ENCODE measurements at regions not wholly inside any gene's neighbourhood (a gene's known extent, or its start where the extent isn't known, plus 50 kb on each side); places are given as distances from the start of the nearest gene placed in this dataset.

DNA sequence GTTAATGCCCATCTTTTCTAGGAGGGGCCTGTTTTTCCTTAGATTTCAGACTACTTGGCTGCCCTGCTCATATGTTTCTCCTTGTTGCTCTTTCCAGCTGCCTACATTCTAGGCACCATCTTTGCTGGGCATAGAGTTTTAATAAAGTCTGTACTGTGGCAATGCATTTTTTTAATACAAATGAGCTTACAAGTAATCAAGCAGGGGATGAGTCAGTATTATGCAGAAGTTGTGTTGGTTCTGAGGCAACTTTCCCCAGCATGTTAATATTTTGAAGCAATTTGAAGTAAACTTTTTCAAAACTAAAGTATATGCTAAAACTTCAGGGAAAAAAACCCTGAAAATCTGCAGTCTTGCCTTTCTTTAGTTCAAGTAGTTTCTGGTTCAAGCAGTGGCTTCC, 372.0 kb upstream of the GATB start:
- H3K4me3 ChIP-seq (ENCODE audit: low read depth in 1 of 5, low read length in 5 of 5) = no peak overlapping the region
- H3K4me1 ChIP-seq (ENCODE audit: control insufficient read depth in 5 of 5, insufficient read depth in 5 of 5, low read length in 5 of 5) = no peaks in the 10 kb centered on the region
- H3K9ac ChIP-seq (ENCODE audit: low read length in 5 of 5) = no peak overlapping the region

DNA sequence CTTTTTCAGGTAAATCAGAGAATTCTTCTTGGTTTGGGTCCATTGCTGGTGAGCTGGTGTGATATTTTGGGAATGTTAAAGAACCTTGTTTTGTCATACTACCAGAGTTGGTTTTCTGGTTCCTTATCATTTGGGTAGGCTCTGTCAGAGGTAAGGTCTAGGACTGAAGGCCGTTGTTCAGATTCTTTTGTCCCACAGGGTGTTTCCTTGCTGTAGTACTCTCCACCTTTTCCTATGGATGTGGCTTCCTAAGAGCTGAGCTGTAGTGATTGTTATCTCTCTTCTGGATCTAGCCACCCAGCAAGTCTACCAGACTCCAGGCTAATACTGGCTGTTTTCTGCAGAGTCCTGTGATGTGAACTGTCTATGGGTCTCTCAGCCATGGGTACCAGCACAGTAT, 367.5 kb upstream of the GATB start:
- H3K36me3 ChIP-seq (ENCODE audit: control insufficient read depth in 5 of 5, insufficient read depth in 5 of 5, low read length in 5 of 5) = no peaks in the 10 kb centered on the region
- no peaks in the 10 kb centered on the region for H3K27me3 ChIP-seq (ENCODE audit: control insufficient read depth in 5 of 5, insufficient read depth in 4 of 5, low read length in 5 of 5)
- no peak overlapping the region for H3K9ac ChIP-seq (ENCODE audit: low read length in 5 of 5)
- peaks cover 0 to 3% (median 0%) of the 10 kb centered on the region in 5 donors for H3K9me3 ChIP-seq (ENCODE audit: control insufficient read depth in 5 of 5, low read length in 5 of 5)
- no peak overlapping the region for H3K27ac ChIP-seq (ENCODE audit: low read depth, low read length)
- H3K4me1 ChIP-seq (ENCODE audit: control insufficient read depth in 5 of 5, insufficient read depth in 5 of 5, low read length in 5 of 5) = no peaks in the 10 kb centered on the region
- H3K4me3 ChIP-seq (ENCODE audit: low read depth in 1 of 5, low read length in 5 of 5) = no peak overlapping the region

More for the DNA sequence above, 372.0 kb upstream of the GATB start:
- Histone ChIP-seq H3K9me3 (ENCODE audit: control insufficient read depth in 5 of 5, low read length in 5 of 5) (no peaks in the 10 kb centered on the region), H3K27me3 (ENCODE audit: control insufficient read depth in 5 of 5, insufficient read depth in 4 of 5, low read length in 5 of 5) (no peaks in the 10 kb centered on the region), H3K27ac (ENCODE audit: low read depth, low read length) (no peak overlapping the region), H3K36me3 (ENCODE audit: control insufficient read depth in 5 of 5, insufficient read depth in 5 of 5, low read length in 5 of 5) (no peaks in the 10 kb centered on the region)

DNA sequence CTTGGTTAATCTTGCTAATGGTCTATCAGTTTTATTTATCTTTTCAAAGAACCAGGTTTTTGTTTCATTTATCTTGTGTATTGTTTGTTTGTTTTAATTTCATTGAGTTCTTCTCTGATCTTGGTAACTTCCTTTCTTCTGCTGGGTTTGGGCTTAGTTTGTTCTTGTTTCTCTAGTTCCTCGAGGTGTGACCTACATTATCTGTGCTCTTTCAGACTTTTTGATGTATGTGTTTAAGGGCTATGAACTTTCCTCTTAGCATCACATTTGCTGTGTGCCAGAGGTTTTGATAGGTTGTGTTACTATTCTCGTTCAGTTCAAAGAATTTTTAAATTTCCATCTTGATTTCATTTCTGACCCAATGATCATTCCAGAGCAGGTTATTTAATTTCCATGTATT, 365.4 kb upstream of the GATB start:
- no peak overlapping the region for H3K4me3 ChIP-seq (ENCODE audit: low read depth in 1 of 5, low read length in 5 of 5)
- H3K9ac ChIP-seq (ENCODE audit: low read length in 5 of 5) = no peak overlapping the region
- H3K27ac ChIP-seq (ENCODE audit: low read depth, low read length) = no peak overlapping the region
- H3K36me3 ChIP-seq (ENCODE audit: control insufficient read depth in 5 of 5, insufficient read depth in 5 of 5, low read length in 5 of 5) = no peaks in the 10 kb centered on the region
- no peaks in the 10 kb centered on the region for H3K27me3 ChIP-seq (ENCODE audit: control insufficient read depth in 5 of 5, insufficient read depth in 4 of 5, low read length in 5 of 5)
- peaks cover 0 to 12% (median 6%) of the 10 kb centered on the region in 5 donors for H3K9me3 ChIP-seq (ENCODE audit: control insufficient read depth in 5 of 5, low read length in 5 of 5)
- no peaks in the 10 kb centered on the region for H3K4me1 ChIP-seq (ENCODE audit: control insufficient read depth in 5 of 5, insufficient read depth in 5 of 5, low read length in 5 of 5)

DNA sequence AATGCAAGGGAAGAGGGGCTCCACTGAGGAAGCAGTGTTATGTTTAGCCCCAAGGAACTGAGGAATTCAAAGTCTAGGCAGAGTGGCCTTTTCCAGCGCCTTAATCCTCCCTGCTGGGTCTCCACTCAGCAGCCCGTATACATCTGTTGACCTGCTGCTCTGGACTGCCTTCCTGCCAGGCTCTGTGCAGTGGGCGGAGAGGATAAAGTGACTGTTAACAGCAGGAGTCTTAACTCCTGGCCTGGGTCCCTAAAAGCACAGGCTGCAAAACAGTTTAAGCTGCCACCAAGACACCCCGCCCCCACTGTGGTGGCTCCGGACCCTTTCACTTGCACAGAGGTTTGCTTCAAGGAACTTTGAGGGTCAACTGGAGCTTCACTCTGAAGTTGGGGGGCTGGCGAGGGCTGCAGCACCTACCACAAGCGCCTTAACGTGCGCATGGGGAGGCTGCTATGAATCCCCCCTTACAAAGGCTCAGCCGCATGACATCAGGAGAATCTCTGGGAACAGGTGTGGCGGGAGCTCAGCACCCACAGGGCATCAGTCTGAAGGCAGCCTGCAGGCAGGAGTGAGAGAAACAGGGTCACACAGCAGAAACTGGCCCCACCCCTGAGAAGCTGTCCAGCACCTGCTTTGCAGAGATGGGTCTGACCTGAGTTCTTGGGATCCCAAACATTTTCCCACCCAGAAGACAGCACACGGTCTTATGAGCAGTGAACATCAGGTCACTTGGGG, 358.2 kb upstream of the GATB start:
- Histone ChIP-seq H3K9me3 (ENCODE audit: control insufficient read depth in 5 of 5, low read length in 5 of 5) (peaks cover 0 to 12% (median 6%) of the 10 kb centered on the region in 5 donors), H3K4me1 (ENCODE audit: control insufficient read depth in 5 of 5, insufficient read depth in 5 of 5, low read length in 5 of 5) (peaks cover 0 to 34% (median 9%) of the 10 kb centered on the region in 5 donors), H3K4me3 (ENCODE audit: low read depth in 1 of 5, low read length in 5 of 5) (no peak overlapping the region), H3K9ac (ENCODE audit: low read length in 5 of 5) (no peak overlapping the region), H3K27ac (ENCODE audit: low read depth, low read length) (no peak overlapping the region), H3K36me3 (ENCODE audit: control insufficient read depth in 5 of 5, insufficient read depth in 5 of 5, low read length in 5 of 5) (no peaks in the 10 kb centered on the region), H3K27me3 (ENCODE audit: control insufficient read depth in 5 of 5, insufficient read depth in 4 of 5, low read length in 5 of 5) (peaks cover 0 to 3% (median 0%) of the 10 kb centered on the region in 5 donors)

DNA sequence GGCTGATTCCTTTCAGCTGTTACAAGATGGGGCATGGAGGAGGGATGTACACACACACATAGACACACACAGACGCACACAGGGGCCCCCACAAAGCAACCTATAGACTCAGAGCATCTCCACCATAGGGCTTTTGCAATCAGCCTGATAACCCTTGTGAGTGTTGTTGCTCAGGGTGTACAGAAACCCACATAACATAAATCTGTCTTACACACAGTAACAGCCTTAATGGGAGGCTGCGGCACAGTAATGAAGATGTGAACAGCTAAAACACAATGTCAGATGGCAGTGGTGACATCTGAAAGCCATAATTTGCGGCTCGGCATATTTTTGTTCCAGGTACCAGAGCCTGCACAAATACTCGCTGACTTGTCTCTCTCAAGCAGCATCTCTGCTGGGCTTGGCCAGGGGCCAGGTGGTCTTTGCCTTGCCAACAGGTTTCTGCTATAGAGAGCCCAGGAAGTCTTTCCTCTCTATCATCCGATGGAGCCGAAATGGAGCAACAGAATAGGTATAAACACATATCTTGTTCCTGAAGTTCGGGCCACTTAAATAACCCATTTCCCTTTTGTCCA, 357.2 kb upstream of the GATB start:
- H3K9ac ChIP-seq (ENCODE audit: low read length in 5 of 5) = no peak overlapping the region
- peaks cover 0 to 34% (median 9%) of the 10 kb centered on the region in 5 donors for H3K4me1 ChIP-seq (ENCODE audit: control insufficient read depth in 5 of 5, insufficient read depth in 5 of 5, low read length in 5 of 5)
- H3K4me3 ChIP-seq (ENCODE audit: low read depth in 1 of 5, low read length in 5 of 5) = no peak overlapping the region
- H3K27ac ChIP-seq (ENCODE audit: low read depth, low read length) = no peak overlapping the region
- H3K27me3 ChIP-seq (ENCODE audit: control insufficient read depth in 5 of 5, insufficient read depth in 4 of 5, low read length in 5 of 5) = peaks cover 0 to 3% (median 0%) of the 10 kb centered on the region in 5 donors
- H3K9me3 ChIP-seq (ENCODE audit: control insufficient read depth in 5 of 5, low read length in 5 of 5) = peaks cover 0 to 12% (median 6%) of the 10 kb centered on the region in 5 donors
- no peaks in the 10 kb centered on the region for H3K36me3 ChIP-seq (ENCODE audit: control insufficient read depth in 5 of 5, insufficient read depth in 5 of 5, low read length in 5 of 5)

DNA sequence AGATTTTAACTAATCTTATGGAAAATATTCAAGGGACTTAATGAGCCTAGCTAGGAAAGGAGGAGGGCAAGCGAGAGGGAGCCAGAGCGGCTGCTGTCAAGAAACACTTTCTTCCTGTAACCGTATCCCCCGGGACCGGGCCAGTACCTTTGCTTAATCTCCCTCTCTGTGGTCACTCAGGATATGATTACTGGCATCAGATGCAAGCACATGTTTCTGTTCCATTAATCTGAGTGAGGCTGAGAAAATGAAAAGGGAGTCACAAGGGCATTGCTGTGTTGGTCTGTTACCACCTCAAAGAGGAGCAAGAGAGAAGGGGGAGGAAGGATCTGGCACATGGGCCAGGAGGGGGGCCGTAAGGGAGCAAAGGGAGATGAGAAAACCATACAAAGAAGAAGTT, 356.7 kb upstream of the GATB start:
- H3K27me3 ChIP-seq (ENCODE audit: control insufficient read depth in 5 of 5, insufficient read depth in 4 of 5, low read length in 5 of 5) = peaks cover 0 to 3% (median 0%) of the 10 kb centered on the region in 5 donors
- H3K4me3 ChIP-seq (ENCODE audit: low read depth in 1 of 5, low read length in 5 of 5) = no peak overlapping the region
- no peak overlapping the region for H3K27ac ChIP-seq (ENCODE audit: low read depth, low read length)
- no peaks in the 10 kb centered on the region for H3K36me3 ChIP-seq (ENCODE audit: control insufficient read depth in 5 of 5, insufficient read depth in 5 of 5, low read length in 5 of 5)
- H3K4me1 ChIP-seq (ENCODE audit: control insufficient read depth in 5 of 5, insufficient read depth in 5 of 5, low read length in 5 of 5) = peaks cover 0 to 34% (median 9%) of the 10 kb centered on the region in 5 donors
- H3K9ac ChIP-seq (ENCODE audit: low read length in 5 of 5) = no peak overlapping the region
- H3K9me3 ChIP-seq (ENCODE audit: control insufficient read depth in 5 of 5, low read length in 5 of 5) = peaks cover 0 to 10% (median 6%) of the 10 kb centered on the region in 5 donors

DNA sequence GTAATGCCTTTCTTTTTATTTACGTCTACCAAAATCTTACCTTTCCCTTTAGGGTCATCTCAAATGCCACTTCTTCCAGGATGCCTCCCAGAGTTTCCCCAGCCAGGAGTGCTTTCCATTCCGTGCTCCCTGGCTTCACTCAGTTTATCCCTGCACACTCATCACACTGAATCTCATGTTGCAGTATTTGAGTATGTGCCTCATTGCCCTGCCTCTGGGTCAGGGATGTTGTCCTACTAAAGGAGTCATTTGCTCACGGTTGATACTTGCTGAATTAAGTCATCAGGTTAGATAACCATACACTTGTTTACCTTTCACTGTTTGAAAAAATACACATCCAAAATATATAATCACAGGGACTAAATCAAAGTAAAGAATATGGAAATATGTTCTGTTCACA, 356.2 kb upstream of the GATB start:
- H3K9me3 ChIP-seq (ENCODE audit: control insufficient read depth in 5 of 5, low read length in 5 of 5) = peaks cover 0 to 9% (median 1%) of the 10 kb centered on the region in 5 donors
- H3K9ac ChIP-seq (ENCODE audit: low read length in 5 of 5) = no peak overlapping the region
- no peak overlapping the region for H3K4me3 ChIP-seq (ENCODE audit: low read depth in 1 of 5, low read length in 5 of 5)
- H3K27ac ChIP-seq (ENCODE audit: low read depth, low read length) = no peak overlapping the region
- peaks cover 0 to 34% (median 9%) of the 10 kb centered on the region in 5 donors for H3K4me1 ChIP-seq (ENCODE audit: control insufficient read depth in 5 of 5, insufficient read depth in 5 of 5, low read length in 5 of 5)
- no peaks in the 10 kb centered on the region for H3K36me3 ChIP-seq (ENCODE audit: control insufficient read depth in 5 of 5, insufficient read depth in 5 of 5, low read length in 5 of 5)
- peaks cover 0 to 3% (median 0%) of the 10 kb centered on the region in 5 donors for H3K27me3 ChIP-seq (ENCODE audit: control insufficient read depth in 5 of 5, insufficient read depth in 4 of 5, low read length in 5 of 5)

DNA sequence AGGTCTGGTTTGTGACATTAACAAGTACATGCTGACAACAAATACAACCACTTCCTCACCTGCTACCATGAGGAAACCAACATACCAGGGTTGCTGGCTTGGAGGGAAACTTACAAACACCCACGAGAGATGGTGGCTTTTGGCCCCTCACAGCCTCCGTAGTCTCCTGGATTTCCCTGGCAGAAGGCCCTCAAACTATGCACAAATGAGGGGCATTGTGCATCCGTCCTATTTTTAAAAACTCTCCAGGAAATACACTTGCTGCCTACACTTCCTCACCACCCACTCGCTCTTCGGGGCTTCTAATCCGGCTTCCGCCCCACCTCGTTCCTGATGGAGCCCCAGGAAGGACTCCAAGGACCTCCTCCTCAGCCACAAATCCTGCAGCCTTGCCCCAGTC, 355.0 kb upstream of the GATB start:
- H3K4me3 ChIP-seq (ENCODE audit: low read depth in 1 of 5, low read length in 5 of 5) = peak overlapping the region in 2 of 5 donors; percentile 1 to 20
- H3K9ac ChIP-seq (ENCODE audit: low read length in 5 of 5) = no peak overlapping the region
- no peak overlapping the region for H3K27ac ChIP-seq (ENCODE audit: low read depth, low read length)
- peaks cover 0 to 34% (median 9%) of the 10 kb centered on the region in 5 donors for H3K4me1 ChIP-seq (ENCODE audit: control insufficient read depth in 5 of 5, insufficient read depth in 5 of 5, low read length in 5 of 5)
- H3K27me3 ChIP-seq (ENCODE audit: control insufficient read depth in 5 of 5, insufficient read depth in 4 of 5, low read length in 5 of 5) = peaks cover 0 to 3% (median 0%) of the 10 kb centered on the region in 5 donors
- H3K9me3 ChIP-seq (ENCODE audit: control insufficient read depth in 5 of 5, low read length in 5 of 5) = no peaks in the 10 kb centered on the region
- no peaks in the 10 kb centered on the region for H3K36me3 ChIP-seq (ENCODE audit: control insufficient read depth in 5 of 5, insufficient read depth in 5 of 5, low read length in 5 of 5)

DNA sequence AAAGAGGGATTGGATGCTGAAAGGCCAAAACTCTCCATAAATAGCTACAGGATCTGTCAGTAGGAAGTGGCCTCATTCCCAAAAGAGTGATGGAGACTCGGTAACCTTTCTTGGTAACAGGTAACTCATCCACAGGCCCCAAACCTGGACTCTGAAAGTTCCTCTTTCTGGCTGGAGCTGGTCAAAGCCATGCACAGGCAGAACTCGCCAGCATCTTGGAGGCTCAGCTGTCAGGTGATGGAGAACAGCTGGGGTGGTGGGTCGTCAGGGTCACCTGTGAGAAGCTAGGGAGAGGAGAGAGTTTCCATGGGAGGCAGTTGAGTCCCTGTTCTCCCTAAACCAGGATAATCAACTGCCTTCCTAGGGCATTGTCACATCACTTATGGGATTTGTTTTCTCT, 354.3 kb upstream of the GATB start:
- Histone ChIP-seq H3K4me3 (ENCODE audit: low read depth in 1 of 5, low read length in 5 of 5) (no peak overlapping the region), H3K27ac (ENCODE audit: low read depth, low read length) (no peak overlapping the region), H3K9ac (ENCODE audit: low read length in 5 of 5) (no peak overlapping the region)

DNA sequence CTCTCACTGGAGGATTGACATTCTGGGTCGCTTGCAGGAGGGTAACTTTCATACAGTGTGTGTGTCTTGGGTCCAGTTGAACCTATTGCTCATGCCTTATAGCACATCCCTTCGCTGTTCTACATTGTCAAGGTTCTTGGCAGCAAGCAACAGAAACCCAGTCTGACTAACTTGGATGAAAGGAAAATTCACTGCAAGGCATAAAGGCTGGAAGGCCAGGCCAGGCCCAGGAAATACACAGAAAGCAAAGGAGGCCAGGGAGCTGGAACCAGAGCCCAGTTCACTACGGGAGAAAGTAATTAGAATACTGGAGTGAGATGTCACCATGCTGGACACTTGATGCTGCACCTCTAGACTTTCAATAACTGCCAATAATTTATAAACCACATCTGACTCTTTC, 353.8 kb upstream of the GATB start:
- H3K36me3 ChIP-seq (ENCODE audit: control insufficient read depth in 5 of 5, insufficient read depth in 5 of 5, low read length in 5 of 5) = no peaks in the 10 kb centered on the region
- H3K9me3 ChIP-seq (ENCODE audit: control insufficient read depth in 5 of 5, low read length in 5 of 5) = no peaks in the 10 kb centered on the region
- H3K9ac ChIP-seq (ENCODE audit: low read length in 5 of 5) = no peak overlapping the region
- H3K27ac ChIP-seq (ENCODE audit: low read depth, low read length) = no peak overlapping the region
- peaks cover 0 to 42% (median 9%) of the 10 kb centered on the region in 5 donors for H3K4me1 ChIP-seq (ENCODE audit: control insufficient read depth in 5 of 5, insufficient read depth in 5 of 5, low read length in 5 of 5)
- no peak overlapping the region for H3K4me3 ChIP-seq (ENCODE audit: low read depth in 1 of 5, low read length in 5 of 5)
- peaks cover 0 to 3% (median 0%) of the 10 kb centered on the region in 5 donors for H3K27me3 ChIP-seq (ENCODE audit: control insufficient read depth in 5 of 5, insufficient read depth in 4 of 5, low read length in 5 of 5)

More for the DNA sequence above, 354.3 kb upstream of the GATB start:
- peaks cover 0 to 3% (median 0%) of the 10 kb centered on the region in 5 donors for H3K27me3 ChIP-seq (ENCODE audit: control insufficient read depth in 5 of 5, insufficient read depth in 4 of 5, low read length in 5 of 5)
- H3K36me3 ChIP-seq (ENCODE audit: control insufficient read depth in 5 of 5, insufficient read depth in 5 of 5, low read length in 5 of 5) = no peaks in the 10 kb centered on the region
- peaks cover 0 to 36% (median 9%) of the 10 kb centered on the region in 5 donors for H3K4me1 ChIP-seq (ENCODE audit: control insufficient read depth in 5 of 5, insufficient read depth in 5 of 5, low read length in 5 of 5)
- H3K9me3 ChIP-seq (ENCODE audit: control insufficient read depth in 5 of 5, low read length in 5 of 5) = no peaks in the 10 kb centered on the region

All from subcutaneous abdominal adipose tissue (tissue), 5 donors.